GM11168 (cell line): ENCODE measurements at regions not wholly inside any gene's neighbourhood (a gene's known extent, or its start where the extent isn't known, plus 50 kb on each side); places are given as distances from the start of the nearest gene placed in this dataset.
"Not testable (repeated sequence)": the region's sequence is repeated elsewhere in the genome, so short reads cannot be mapped to it uniquely, and the experiment has no call there.

ENCODE experiments used
- in situ Hi-C: fragments of 300-500 bp; cut with MboI; formaldehyde crosslinking; loops from one replicate; pipeline ENCODE4 v1.12.0; 2022; ENCODE audit warnings: low sequenced_read_pairs; ENCODE audit not compliant: unreplicated experiment

DNA sequence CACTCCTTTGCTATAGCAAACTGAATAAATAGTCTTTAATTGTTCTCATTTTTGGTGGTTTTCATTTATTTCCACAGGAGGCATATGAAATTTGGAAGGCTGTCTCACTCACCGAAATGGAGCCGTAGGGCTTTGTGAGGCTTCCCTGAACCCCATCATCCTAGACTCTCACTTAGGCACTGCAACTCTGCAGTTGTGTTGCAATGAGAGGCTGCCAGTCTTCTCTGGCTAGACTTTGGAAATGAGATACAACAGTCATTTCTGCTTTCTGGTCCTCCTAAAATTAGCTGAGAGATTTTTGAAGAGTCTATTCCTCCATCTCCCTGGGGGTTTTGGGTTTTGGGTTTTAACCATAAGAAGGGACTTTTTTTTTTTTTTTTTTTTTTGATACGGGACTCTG is 146.5 kb downstream of the SH3BGRL start:
- in situ Hi-C loops = no loop called here

DNA sequence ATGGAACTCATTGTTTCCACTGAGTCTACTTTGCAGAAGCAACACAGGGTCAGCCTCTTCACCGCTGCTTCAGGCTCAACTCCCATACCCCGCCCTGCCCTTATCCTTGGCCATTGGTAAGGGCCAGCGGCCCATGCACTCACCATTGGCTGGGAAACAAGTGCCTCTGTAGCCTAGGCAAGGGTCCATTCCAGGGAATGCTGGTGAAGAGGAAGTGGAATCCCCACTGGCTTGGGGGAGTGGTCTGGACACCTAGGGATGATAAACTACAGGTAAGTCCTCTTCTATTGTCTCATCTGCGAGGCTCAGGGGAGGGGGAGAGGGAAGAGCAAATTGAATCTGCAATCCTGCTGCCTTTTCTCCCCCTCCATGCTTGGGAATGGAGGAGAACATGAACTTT is 153.1 kb downstream of the SH3BGRL start:
- in situ Hi-C loops = no loop called here

DNA sequence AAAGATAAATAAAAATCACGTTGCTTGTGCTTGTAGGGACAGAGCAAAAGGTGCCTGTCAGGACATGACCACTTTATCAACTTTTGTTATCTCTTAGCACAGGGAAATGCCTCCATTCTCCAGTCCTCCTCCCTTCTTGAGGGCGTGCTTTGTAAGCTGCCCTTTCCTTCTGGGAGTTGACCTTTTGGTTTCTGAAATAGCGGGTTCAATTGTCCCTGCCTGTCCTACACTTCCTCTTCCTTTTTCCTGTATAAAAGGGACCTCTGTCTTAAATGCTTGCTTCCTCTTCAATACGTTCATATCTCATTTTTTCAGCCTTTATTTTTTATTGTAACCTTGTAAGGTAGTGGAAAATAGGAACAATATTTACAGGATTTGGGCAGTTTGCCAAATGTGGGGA is 153.5 kb downstream of the SH3BGRL start:
- in situ Hi-C loops = no loop called here

DNA sequence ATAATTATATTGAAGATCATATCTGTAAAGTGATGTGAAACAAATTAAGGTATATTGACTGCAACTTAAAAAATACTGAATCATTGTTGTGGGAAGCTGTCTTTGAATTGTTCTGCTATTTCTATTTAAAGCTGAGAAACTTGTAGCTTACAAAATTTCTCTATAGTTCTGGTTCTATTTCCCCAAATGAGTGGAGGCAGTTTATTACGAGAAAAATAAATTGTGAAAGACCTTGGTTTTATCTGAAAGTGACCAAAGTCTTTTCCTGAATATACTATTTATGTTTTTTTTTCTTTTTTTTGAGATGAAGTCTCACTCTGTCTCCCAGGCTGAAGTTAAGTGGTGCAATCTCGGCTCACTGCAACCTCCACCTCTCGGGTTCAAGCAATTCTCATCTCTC is 165.4 kb downstream of the SH3BGRL start:
- in situ Hi-C loops = no loop called here

DNA sequence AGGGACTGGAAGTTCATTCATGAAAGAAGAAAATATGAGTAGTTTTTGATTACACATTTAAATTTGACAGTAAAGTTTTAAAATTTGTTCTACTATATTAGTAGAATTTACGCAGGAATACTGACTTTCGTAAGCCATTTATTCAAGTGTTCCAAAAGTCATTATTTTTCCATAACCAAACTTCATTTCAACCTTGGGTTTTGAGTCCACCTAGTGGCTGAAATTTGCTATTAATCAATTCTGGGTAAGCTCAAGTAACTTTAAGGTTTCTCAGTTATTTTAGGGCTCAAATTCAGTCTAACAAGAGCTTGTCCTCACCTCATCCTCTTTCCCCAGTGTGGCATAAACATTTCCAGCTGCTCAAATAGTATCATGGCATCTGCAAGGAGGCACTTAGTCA is 175.4 kb downstream of the SH3BGRL start:
- in situ Hi-C loops = loop anchor here (25.0 kb wide), 1 partner anchor 190 kb away; no protein-coding TSS in a partner anchor

DNA sequence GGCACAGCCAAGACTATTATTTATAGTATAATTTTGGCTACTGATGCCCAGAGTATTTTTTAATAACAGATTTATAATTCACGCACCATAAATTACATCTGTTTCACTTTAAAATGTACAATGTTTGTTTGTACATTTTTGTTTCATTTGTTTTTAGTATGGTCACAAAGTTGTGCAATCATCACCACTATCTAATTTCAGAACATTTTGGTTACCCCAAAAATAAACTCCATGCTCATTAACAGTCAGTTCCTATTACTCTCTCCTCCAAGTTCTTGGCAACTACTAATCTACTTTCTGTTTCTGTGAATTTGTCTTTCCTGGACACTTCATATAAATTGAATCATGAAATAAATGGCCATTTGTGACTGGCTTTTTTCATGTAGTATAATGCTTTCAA is 176.7 kb downstream of the SH3BGRL start:
- in situ Hi-C loops = loop anchor here (25.0 kb wide), 1 partner anchor 191 kb away; no protein-coding TSS in a partner anchor

DNA sequence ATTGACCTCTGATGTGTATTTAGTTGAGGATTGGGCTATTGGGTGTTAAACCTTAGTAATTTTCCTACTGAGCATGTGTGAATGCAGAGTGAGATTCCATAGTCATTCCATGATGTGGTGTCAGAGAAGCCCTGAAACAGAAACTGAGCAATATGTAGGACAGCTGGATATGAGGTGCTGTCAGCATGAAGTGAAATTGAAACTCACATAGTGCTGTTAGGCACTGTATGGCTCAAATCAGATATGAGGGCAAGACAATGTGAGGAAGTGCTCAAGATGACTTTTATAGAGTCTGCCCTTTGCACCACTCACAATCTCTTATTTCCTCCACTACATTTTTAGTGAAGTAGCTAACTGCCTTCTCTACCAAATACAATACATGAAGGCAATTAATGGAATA is 188.3 kb downstream of the SH3BGRL start:
- in situ Hi-C loops = loop anchor here (25.0 kb wide), 1 partner anchor 203 kb away; no protein-coding TSS in a partner anchor

DNA sequence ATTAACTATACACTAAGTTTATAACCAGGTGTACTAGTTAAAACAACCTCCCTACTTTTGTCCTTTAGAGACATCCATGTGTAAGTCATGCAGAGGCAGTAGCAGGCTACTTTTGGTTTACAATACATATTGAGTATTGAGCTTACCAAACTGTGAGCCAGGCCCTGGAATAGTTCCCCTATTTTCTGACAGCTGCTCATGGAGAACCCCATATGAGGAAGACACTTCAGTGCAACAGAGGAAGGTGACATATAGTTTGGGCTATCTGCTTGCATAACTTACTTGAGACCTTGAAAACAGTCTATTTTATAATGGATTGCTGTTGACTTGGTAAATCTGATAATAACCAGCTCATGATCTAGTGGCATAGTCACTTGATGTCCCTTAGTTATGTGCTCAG is 190.5 kb downstream of the SH3BGRL start:
- in situ Hi-C loops = loop anchor here (25.0 kb wide), 1 partner anchor 205 kb away; no protein-coding TSS in a partner anchor

DNA sequence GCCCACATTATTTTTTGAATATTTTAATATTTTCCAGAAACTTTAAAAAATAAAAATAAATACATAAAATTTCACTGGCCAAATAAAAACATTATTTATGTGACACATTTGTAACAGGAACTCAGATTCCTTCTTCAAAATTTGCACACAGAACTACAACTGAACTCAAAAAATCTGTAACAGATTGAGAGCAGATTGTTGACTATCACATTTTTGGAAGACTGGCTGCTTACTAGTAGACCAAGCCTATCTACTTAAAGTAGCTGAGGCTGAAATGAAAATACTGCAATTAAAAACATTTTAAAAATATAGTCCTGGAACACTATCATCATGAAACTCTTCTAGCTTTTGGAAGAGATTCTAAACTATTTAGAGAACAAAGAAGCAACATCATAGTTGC is 203.9 kb downstream of the SH3BGRL start:
- in situ Hi-C loops = no loop called here

DNA sequence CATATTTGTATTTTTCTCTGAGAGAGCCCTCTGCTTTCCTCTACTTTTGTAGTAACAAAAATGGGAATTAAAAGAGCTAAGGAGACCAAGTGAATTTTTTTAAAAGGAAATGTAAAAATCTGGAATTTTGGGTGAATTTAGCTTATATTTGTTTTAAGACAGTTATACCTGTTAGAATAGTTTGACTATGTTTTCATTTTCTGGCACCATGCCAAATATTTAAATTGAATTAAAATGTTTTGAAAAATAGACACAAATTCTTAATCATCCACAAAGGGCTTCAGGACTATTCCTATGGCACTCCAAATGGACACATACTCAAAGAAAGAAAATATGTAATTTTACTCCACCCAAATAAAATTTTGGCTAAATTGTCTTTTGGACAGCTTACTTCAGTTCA is 209.6 kb downstream of the SH3BGRL start:
- in situ Hi-C loops = no loop called here

DNA sequence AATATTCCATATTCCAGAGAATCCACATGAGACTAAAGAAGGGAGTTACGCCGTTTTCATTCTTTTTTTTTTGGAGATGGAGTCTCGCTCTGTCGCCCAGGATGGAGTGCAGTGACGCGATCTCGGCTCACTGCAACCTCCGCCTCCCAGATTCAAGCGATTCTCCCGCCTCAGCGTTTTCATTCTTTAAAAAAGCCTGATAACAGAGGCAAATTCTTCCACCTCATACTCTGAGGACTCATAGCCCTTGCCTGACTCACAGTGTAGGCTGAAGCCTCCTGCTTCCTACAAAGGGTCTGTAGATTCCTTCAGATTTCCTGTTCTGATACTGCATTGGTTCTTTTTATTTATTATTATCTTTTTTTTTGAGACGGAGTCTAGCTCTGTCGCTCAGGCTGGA is 210.5 kb downstream of the SH3BGRL start:
- in situ Hi-C loops = no loop called here

DNA sequence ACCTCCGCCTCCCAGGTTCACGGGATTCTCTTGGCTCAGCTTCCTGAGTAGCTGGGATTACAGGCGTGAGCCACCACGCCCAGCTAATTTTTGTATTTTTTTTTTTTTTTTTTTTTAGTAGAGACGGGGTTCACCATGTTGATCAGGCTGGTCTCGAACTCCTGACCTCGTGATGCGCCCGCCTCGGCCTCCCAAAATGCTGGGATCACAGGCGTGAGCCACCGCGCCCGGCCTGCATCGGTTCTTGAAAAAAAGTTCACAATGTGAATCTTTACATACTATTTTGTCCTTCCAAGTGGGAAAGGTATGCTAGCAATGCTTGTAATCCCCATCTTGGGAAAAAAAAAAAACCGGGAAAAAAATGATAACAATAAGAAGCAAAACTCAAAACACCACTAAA is 211.0 kb downstream of the SH3BGRL start:
- in situ Hi-C loops = not testable (repeated sequence)

DNA sequence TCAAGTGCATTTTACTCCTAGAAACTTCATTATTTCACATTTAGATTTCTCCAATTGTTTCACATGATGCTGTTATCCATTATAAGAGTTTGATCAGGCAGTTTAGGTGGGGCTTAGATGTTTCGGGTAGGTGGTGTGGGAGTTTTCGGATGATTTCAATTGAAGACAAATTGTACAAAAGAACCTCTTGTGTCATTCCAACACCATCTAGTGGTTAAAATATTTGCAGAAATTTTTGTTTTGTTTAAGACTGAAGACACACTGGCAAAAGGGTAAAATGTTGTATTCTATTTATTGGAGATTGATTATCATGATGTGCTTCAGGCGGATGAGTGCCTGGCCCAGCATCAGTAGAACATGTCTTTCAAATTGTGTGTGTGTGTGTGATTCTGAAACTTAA is 212.7 kb downstream of the SH3BGRL start:
- in situ Hi-C loops = no loop called here
